CD4-positive, alpha-beta T cell treated with Interleukin-10 for 1 hour (primary cell): ENCODE measurements at regions not wholly inside any gene's neighbourhood (a gene's known extent, or its start where the extent isn't known, plus 50 kb on each side); places are given as distances from the start of the nearest gene placed in this dataset.

ENCODE experiments used
- DNase-seq: peaks from one replicate; pipeline ENCODE4 v3.0.0-alpha.2; 2020

GRCh38 chr22:25351631-25352293 is 132.3 kb downstream of the CRYBB2 start:
- DNase-seq: no peak

GRCh38 chr22:25352294-25352680 is 132.8 kb downstream of the CRYBB2 start:
- no peak for DNase-seq

- no peak for DNase-seq
Measured at GRCh38 chr22:25353516-25354445, 134.3 kb downstream of the CRYBB2 start.

- no peak for DNase-seq
Measured at GRCh38 chr22:25354456-25354855, 135.0 kb downstream of the CRYBB2 start.

- no peak for DNase-seq
Measured at GRCh38 chr22:25357132-25357455, 137.7 kb downstream of the CRYBB2 start.

GRCh38 chr22:25357606-25358420 is 138.4 kb downstream of the CRYBB2 start:
- no peak for DNase-seq

GRCh38 chr22:25358421-25359170 is 139.2 kb downstream of the CRYBB2 start:
- no peak for DNase-seq

- DNase-seq: no peak
Measured at GRCh38 chr22:25359601-25360261, 140.3 kb downstream of the CRYBB2 start.

GRCh38 chr22:25360411-25360810 is 141.0 kb downstream of the CRYBB2 start:
- DNase-seq: no peak

GRCh38 chr22:25360891-25361645 is 141.6 kb downstream of the CRYBB2 start:
- no peak for DNase-seq

- no peak for DNase-seq
Measured at GRCh38 chr22:25361899-25362214, 142.4 kb downstream of the CRYBB2 start.

GRCh38 chr22:25362215-25362882 is 142.9 kb downstream of the CRYBB2 start:
- peak; percentile 64 for DNase-seq

GRCh38 chr22:25362883-25363240 is 143.4 kb downstream of the CRYBB2 start:
- DNase-seq: no peak

GRCh38 chr22:25363474-25363873 is 144.0 kb downstream of the CRYBB2 start:
- DNase-seq: no peak

GRCh38 chr22:25364281-25364680 is 144.8 kb downstream of the CRYBB2 start:
- no peak for DNase-seq

GRCh38 chr22:25364736-25365241 is 145.3 kb downstream of the CRYBB2 start:
- no peak for DNase-seq

GRCh38 chr22:25365491-25366261 is 146.2 kb downstream of the CRYBB2 start:
- no peak for DNase-seq

GRCh38 chr22:25366408-25366807 is 147.0 kb downstream of the CRYBB2 start:
- DNase-seq: no peak

GRCh38 chr22:25366876-25367466 is 147.5 kb downstream of the CRYBB2 start:
- DNase-seq: no peak

- no peak for DNase-seq
Measured at GRCh38 chr22:25367756-25368155, 148.3 kb downstream of the CRYBB2 start.
